Small intestine (tissue), 7 donors: ENCODE measurements at regions not wholly inside any gene's neighbourhood (a gene's known extent, or its start where the extent isn't known, plus 50 kb on each side); places are given as distances from the start of the nearest gene placed in this dataset.
A peak's percentile ranks its signal among the peaks of the same experiment; 100 is the strongest.
"Not testable (repeated sequence)": the region's sequence is repeated elsewhere in the genome, so short reads cannot be mapped to it uniquely, and the experiment has no call there.

Experiments used
- DNase-seq, 2 donors: peaks; one replicate each; pipeline versions ENCODE4 v3.0.0 to v3.0.0-alpha.2; 2013
- FAIRE-seq: peaks from 2 replicates; lab custom pipeline; 2012; peaks lifted over from hg19 to GRCh38; lab: Jason Lieb, UNC
- H3K27ac ChIP-seq, 3 donors: one replicate each; pipeline ENCODE4 v1.5.1; 2013; ENCODE audit warnings: low read length in 2 of 3, mild to moderate bottlenecking in 2 of 3, control low read depth in 1 of 3, inconsistent platforms in 1 of 3, low read depth in 1 of 3, moderate library complexity in 1 of 3
- H3K27me3 ChIP-seq, 3 donors: one replicate each; pipeline ENCODE4 v1.6.1; 2013; ENCODE audit warnings: low read length in 3 of 3, inconsistent platforms in 1 of 3; ENCODE audit not compliant: control insufficient read depth in 3 of 3, insufficient read depth in 3 of 3
- H3K36me3 ChIP-seq, 3 donors: one replicate each; pipeline ENCODE4 v1.6.1; 2013; ENCODE audit warnings: low read length in 3 of 3, inconsistent platforms in 1 of 3, low read depth in 1 of 3, mild to moderate bottlenecking in 1 of 3, moderate library complexity in 1 of 3; ENCODE audit not compliant: control insufficient read depth in 3 of 3, insufficient read depth in 2 of 3
- H3K4me1 ChIP-seq, 3 donors: one replicate each; pipeline ENCODE4 v1.6.1; 2013; ENCODE audit warnings: low read length in 2 of 3, inconsistent platforms in 1 of 3, low read depth in 1 of 3, mild to moderate bottlenecking in 1 of 3, moderate library complexity in 1 of 3; ENCODE audit not compliant: control insufficient read depth in 3 of 3, insufficient read depth in 2 of 3
- H3K4me3 ChIP-seq, 3 donors: one replicate each; pipeline ENCODE4 v1.5.1; 2013; ENCODE audit warnings: low read length in 3 of 3, control low read depth in 1 of 3, inconsistent platforms in 1 of 3, low read depth in 1 of 3, mild to moderate bottlenecking in 1 of 3, moderate library complexity in 1 of 3
- H3K9me3 ChIP-seq, 2 donors: one replicate each; pipeline ENCODE4 v1.6.1; 2013; ENCODE audit warnings: low read depth in 1 of 2, low read length in 1 of 2; ENCODE audit not compliant: control insufficient read depth in 2 of 2, insufficient read depth in 1 of 2
- WGBS, 3 donors: extraction: QIAGEN DNeasy Blood & Tissue Kit; methylation state at CpG; one replicate each; pipeline ENCODE4 v1.1.7; 2013; 5-methylcytosine and 5-hydroxymethylcytosine counted together
- donor health status: healthy with polysubstance abuse.
- donor health status: control.
- donor health status: control.
- donor health status: Bipolar disorder and iron deficiency.
- donor health status: healthy.

GRCh38 chr1:83163879-83164475 is 835.0 kb downstream of the TTLL7 start:
- not testable (repeated sequence) for H3K4me3 ChIP-seq, H3K36me3 ChIP-seq, H3K9me3 ChIP-seq, H3K27me3 ChIP-seq, H3K27ac ChIP-seq, H3K4me1 ChIP-seq
- WGBS, 3 donors, result 68 to 82% (median 77%) methylated on average over 3 of the region's 3 CpGs
- FAIRE-seq, result peak; percentile 30
- peak in 1 of 2 donors; percentile 3 for DNase-seq

- not testable (repeated sequence) for DNase-seq, H3K9me3 ChIP-seq
- no CpG with 5 or more reads among the region's 1 CpG for WGBS, 3 donors
Measured at GRCh38 chr1:83158924-83159323, 840.0 kb downstream of the TTLL7 start.

GRCh38 chr1:83154306-83154705 is 844.6 kb downstream of the TTLL7 start:
- not testable (repeated sequence) for FAIRE-seq, H3K4me1 ChIP-seq, H3K27me3 ChIP-seq, DNase-seq, H3K36me3 ChIP-seq, H3K4me3 ChIP-seq, H3K27ac ChIP-seq, H3K9me3 ChIP-seq
- 47 to 76% (median 50%) methylated on average over 1 of the region's 1 CpG for WGBS, 3 donors

More at GRCh38 chr1:83158924-83159323, 840.0 kb downstream of the TTLL7 start:
- not testable (repeated sequence) for H3K27ac ChIP-seq, H3K4me1 ChIP-seq, H3K27me3 ChIP-seq, H3K36me3 ChIP-seq, FAIRE-seq, H3K4me3 ChIP-seq

- not testable (repeated sequence) for H3K36me3 ChIP-seq, DNase-seq, H3K27me3 ChIP-seq, H3K27ac ChIP-seq, H3K4me3 ChIP-seq, H3K4me1 ChIP-seq, FAIRE-seq, H3K9me3 ChIP-seq
- WGBS, 3 donors, result 65 to 92% (median 82%) methylated on average over 2 of the region's 3 CpGs
Measured at GRCh38 chr1:83151167-83151898, 847.6 kb downstream of the TTLL7 start.

- H3K36me3 ChIP-seq, FAIRE-seq, DNase-seq, H3K9me3 ChIP-seq, H3K4me3 ChIP-seq, H3K27me3 ChIP-seq, H3K4me1 ChIP-seq, H3K27ac ChIP-seq: not testable (repeated sequence)
- WGBS, 3 donors, result 59 to 62% (median 59%) methylated on average over 6 of the region's 6 CpGs
Measured at GRCh38 chr1:83150479-83150878, 848.5 kb downstream of the TTLL7 start.

- H3K27ac ChIP-seq, H3K36me3 ChIP-seq, H3K4me1 ChIP-seq, H3K9me3 ChIP-seq, H3K4me3 ChIP-seq, H3K27me3 ChIP-seq, DNase-seq: not testable (repeated sequence)
- 29 to 38% (median 31%) methylated on average over 1 of the region's 2 CpGs for WGBS, 3 donors
- peak; percentile 75 for FAIRE-seq
Measured at GRCh38 chr1:83145820-83146219, 853.1 kb downstream of the TTLL7 start.

GRCh38 chr1:83142802-83143201 is 856.1 kb downstream of the TTLL7 start:
- not testable (repeated sequence) for H3K4me1 ChIP-seq, FAIRE-seq, H3K4me3 ChIP-seq, H3K27me3 ChIP-seq, H3K27ac ChIP-seq, H3K36me3 ChIP-seq, H3K9me3 ChIP-seq
- 47 to 65% (median 57%) methylated on average over 1 of the region's 1 CpG for WGBS, 3 donors
- peak in 1 of 2 donors; percentile 8 for DNase-seq

- not testable (repeated sequence) for H3K27me3 ChIP-seq, H3K4me3 ChIP-seq, H3K9me3 ChIP-seq, H3K4me1 ChIP-seq, H3K36me3 ChIP-seq, H3K27ac ChIP-seq, DNase-seq, FAIRE-seq
- 80 to 96% (median 88%) methylated on average over 1 of the region's 1 CpG for WGBS, 3 donors
Measured at GRCh38 chr1:83135524-83136157, 863.3 kb downstream of the TTLL7 start.
